Ovary (tissue), 7 donors: ENCODE measurements at regions not wholly inside any gene's neighbourhood (a gene's known extent, or its start where the extent isn't known, plus 50 kb on each side); places are given as distances from the start of the nearest gene placed in this dataset.

ENCODE experiments used
- DNase-seq, 5 donors: peaks; one replicate each; pipeline ENCODE4 v3.0.0-alpha.2; 2019 to 2020
- H3K27ac ChIP-seq, 2 donors: fragments of 200-600 bp; one replicate each; pipeline versions ENCODE4 v1.5.1 to v1.8.0; 2019 to 2022
- H3K27me3 ChIP-seq: fragments of 200-600 bp; one replicate; pipeline ENCODE4 v1.8.0; 2022
- H3K36me3 ChIP-seq: fragments of 200-600 bp; sonication (generic); one replicate; pipeline ENCODE4 v1.5.1; 2019
- H3K4me1 ChIP-seq: one replicate; pipeline ENCODE4 v1.8.1; 2013; ENCODE audit warnings: mild to moderate bottlenecking, moderate library complexity; ENCODE audit not compliant: insufficient read depth
- H3K4me3 ChIP-seq: fragments of 200-600 bp; sonication (generic); one replicate; pipeline ENCODE4 v1.5.1; 2017
- H3K9me3 ChIP-seq, 2 donors: fragments of 200-600 bp in 1 of 2; sonication (generic) in 1 of 2; one replicate each; pipeline versions ENCODE4 v1.5.1 to v1.8.1; 2013 to 2019; ENCODE audit warnings: mild to moderate bottlenecking in 1 of 2, moderate library complexity in 1 of 2
- EP300 ChIP-seq: sonication (generic); formaldehyde crosslinking; IDR thresholded peaks from one replicate; pipeline ENCODE4 v1.6.1; 2017; ENCODE audit warnings: antibody characterized with exemption
- POLR2A ChIP-seq: fragments of 450-650 bp; IDR thresholded peaks from one replicate; pipeline ENCODE4 v1.6.1; 2017; ENCODE audit warnings: antibody characterized with exemption, mild to moderate bottlenecking, moderate library complexity
- WGBS, 3 donors: extraction: QIAGEN DNeasy Blood & Tissue Kit in 1 of 3; methylation state at CpG; one replicate each; pipeline versions ENCODE4 v1.1.5 to v1.1.7; 2013 to 2017; 5-methylcytosine and 5-hydroxymethylcytosine counted together
- intact Hi-C, 4 donors: fragments of 100-400 bp; cut with DNase I; formaldehyde crosslinking; loops; one replicate each; pipeline versions ENCODE4 v1.11.0 to v1.15.1; 2022 to 2023
- TF ChIP-seq, protein P1 (sequence below), 3 donors: fragments of 450-650 bp in 2 of 3; fragments of 200-600 bp in 1 of 3; IDR thresholded peaks; one replicate each; pipeline versions ENCODE4 v1.5.1 to v1.8.0; 2016 to 2022; ENCODE audit warnings: antibody characterized with exemption in 3 of 3, mild to moderate bottlenecking in 1 of 3
- donor health status: DM: no; HTN: no; CAD: no; lungs with moderate emphysema.
- donor health status: DM: no; HTN: no; CAD: no.
- donor health status: Bipolar disorder and iron deficiency.
- donor health status: DM: no; HTN: no; CAD: no.
- donor health status: DM: yes; HTN: yes; CAD: no.

- WGBS, 3 donors, result 62 to 70% (median 66%) methylated on average over 17 of the region's 17 CpGs
- intact Hi-C loops, result loop anchor here in 1 of 4 donors (5.0 kb wide), 1 partner anchor 1067 kb away; no protein-coding TSS in a partner anchor
Observed at GRCh38 chr16:89043636-89044417, 49.8 kb upstream of the ACSF3 start.

More at GRCh38 chr16:89043636-89044417, 49.8 kb upstream of the ACSF3 start:
- H3K4me3 ChIP-seq, result no peak overlapping the region
- DNase-seq, result no peak
- H3K27ac ChIP-seq, result no peak overlapping the region
- TF ChIP-seq POLR2A, result no peak
- TF ChIP-seq, protein P1, sequence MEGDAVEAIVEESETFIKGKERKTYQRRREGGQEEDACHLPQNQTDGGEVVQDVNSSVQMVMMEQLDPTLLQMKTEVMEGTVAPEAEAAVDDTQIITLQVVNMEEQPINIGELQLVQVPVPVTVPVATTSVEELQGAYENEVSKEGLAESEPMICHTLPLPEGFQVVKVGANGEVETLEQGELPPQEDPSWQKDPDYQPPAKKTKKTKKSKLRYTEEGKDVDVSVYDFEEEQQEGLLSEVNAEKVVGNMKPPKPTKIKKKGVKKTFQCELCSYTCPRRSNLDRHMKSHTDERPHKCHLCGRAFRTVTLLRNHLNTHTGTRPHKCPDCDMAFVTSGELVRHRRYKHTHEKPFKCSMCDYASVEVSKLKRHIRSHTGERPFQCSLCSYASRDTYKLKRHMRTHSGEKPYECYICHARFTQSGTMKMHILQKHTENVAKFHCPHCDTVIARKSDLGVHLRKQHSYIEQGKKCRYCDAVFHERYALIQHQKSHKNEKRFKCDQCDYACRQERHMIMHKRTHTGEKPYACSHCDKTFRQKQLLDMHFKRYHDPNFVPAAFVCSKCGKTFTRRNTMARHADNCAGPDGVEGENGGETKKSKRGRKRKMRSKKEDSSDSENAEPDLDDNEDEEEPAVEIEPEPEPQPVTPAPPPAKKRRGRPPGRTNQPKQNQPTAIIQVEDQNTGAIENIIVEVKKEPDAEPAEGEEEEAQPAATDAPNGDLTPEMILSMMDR (IDR thresholded peaks at IDR 0.05), result no peak
- no peak for TF ChIP-seq EP300
- H3K36me3 ChIP-seq, result no peaks in the 10 kb centered on the region
- no peaks in the 10 kb centered on the region for H3K9me3 ChIP-seq
- no peaks in the 10 kb centered on the region for H3K27me3 ChIP-seq
- H3K4me1 ChIP-seq, result no peaks in the 10 kb centered on the region
